ENCODE measurements at regions not wholly inside any gene's neighbourhood (a gene's known extent, or its start where the extent isn't known, plus 50 kb on each side); places are given as distances from the start of the nearest gene placed in this dataset.

- H3K4me1 Mint-ChIP-seq (ENCODE audit: low read depth in 2 of 2): no peaks in the 10 kb centered on the region
- H3K36me3 Mint-ChIP-seq (ENCODE audit: insufficient read depth): peaks cover 2% of the 10 kb centered on the region
- H3K9me3 Mint-ChIP-seq: peaks cover 0 to 7% of the 10 kb centered on the region in 2 donors
- no peak for DNase-seq
- H3K4me3 Mint-ChIP-seq: no peak overlapping the region
- peaks cover 42 to 87% of the 10 kb centered on the region in 2 donors for H3K27me3 Mint-ChIP-seq
- no peak for ATAC-seq (replicated peaks)
- H3K27ac Mint-ChIP-seq: no peak overlapping the region
These were observed 167.8 kb downstream of the CCDC71L start for GRCh38 chr7:106493041-106493731.

DNA sequence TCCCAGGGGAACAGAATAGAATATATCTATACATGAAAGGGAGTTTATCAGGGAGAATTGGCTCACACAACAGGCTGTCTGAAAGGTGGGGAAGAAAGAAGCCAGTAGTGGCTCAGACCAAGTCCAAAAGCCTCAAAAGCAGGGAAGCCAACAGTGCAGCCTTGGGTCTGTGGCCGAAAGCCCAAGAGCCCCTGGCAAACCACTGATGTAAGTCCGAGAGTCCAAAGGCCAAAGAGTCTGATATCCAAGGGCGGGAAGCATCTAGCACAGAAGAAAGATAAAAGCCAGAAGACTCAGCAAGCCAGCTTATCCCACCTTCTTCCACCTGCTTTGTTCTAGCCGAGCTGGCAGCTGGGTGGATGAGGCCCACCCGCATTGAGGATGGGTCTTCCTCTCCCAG is 172.5 kb downstream of the CCDC71L start:
- Mint-ChIP-seq H3K27ac (no peak overlapping the region), H3K4me3 (no peak overlapping the region), H3K27me3 (peaks cover 25 to 42% of the 10 kb centered on the region in 2 donors), H3K36me3 (ENCODE audit: insufficient read depth) (peaks cover 2% of the 10 kb centered on the region), H3K4me1 (ENCODE audit: low read depth in 2 of 2) (no peaks in the 10 kb centered on the region), H3K9me3 (no peaks in the 10 kb centered on the region)
- DNase-seq (no peak), ATAC-seq (replicated peaks) (no peak)

- no peak for ATAC-seq (replicated peaks)
- H3K27ac Mint-ChIP-seq: no peak overlapping the region
These were observed 173.1 kb downstream of the CCDC71L start for GRCh38 chr7:106487892-106488291.

DNA sequence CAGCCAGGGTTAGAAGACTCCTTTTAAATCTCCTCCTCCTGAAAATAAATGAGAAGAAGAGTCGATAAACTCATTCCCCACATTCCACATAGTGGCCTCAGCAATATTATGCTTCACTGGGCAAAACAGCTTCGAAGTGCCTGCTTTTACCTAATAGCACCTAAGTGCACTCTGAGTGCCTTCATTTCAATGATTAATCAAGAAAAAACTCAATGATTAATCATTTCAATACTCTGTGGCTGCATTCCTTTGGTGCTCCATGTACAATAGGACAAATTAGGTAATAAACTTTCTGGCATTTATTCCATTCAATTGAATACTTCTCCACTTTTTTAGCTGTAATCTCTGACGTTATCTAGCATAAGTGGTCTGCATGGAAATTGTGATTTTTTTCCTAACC is 174.6 kb downstream of the CCDC71L start:
- H3K4me1 Mint-ChIP-seq (ENCODE audit: low read depth in 2 of 2): no peaks in the 10 kb centered on the region
- peaks cover 42 to 46% of the 10 kb centered on the region in 2 donors for H3K27me3 Mint-ChIP-seq
- H3K4me3 Mint-ChIP-seq: no peak overlapping the region
- peaks cover 2% of the 10 kb centered on the region for H3K36me3 Mint-ChIP-seq (ENCODE audit: insufficient read depth)
- no peak for DNase-seq
- no peak for ATAC-seq (replicated peaks)
- H3K27ac Mint-ChIP-seq: no peak overlapping the region
- no peaks in the 10 kb centered on the region for H3K9me3 Mint-ChIP-seq

More at GRCh38 chr7:106487892-106488291, 173.1 kb downstream of the CCDC71L start:
- Mint-ChIP-seq H3K27me3 (peaks cover 27 to 38% of the 10 kb centered on the region in 2 donors), H3K4me3 (no peak overlapping the region), H3K4me1 (ENCODE audit: low read depth in 2 of 2) (no peaks in the 10 kb centered on the region), H3K9me3 (no peaks in the 10 kb centered on the region), H3K36me3 (ENCODE audit: insufficient read depth) (peaks cover 2% of the 10 kb centered on the region)
- DNase-seq: no peak

- ATAC-seq (replicated peaks): no peak
- Mint-ChIP-seq H3K9me3 (no peaks in the 10 kb centered on the region), H3K27ac (no peak overlapping the region), H3K36me3 (ENCODE audit: insufficient read depth) (peaks cover 2% of the 10 kb centered on the region), H3K4me3 (no peak overlapping the region), H3K4me1 (ENCODE audit: low read depth in 2 of 2) (no peaks in the 10 kb centered on the region), H3K27me3 (peaks cover 46 to 47% of the 10 kb centered on the region in 2 donors)
- no peak for DNase-seq
These were observed 175.0 kb downstream of the CCDC71L start for GRCh38 chr7:106485919-106486318.

GRCh38 chr7:106485031-106485551 is 175.9 kb downstream of the CCDC71L start:
- Mint-ChIP-seq H3K9me3 (no peaks in the 10 kb centered on the region), H3K27me3 (peaks cover 43 to 49% of the 10 kb centered on the region in 2 donors), H3K4me3 (no peak overlapping the region), H3K27ac (no peak overlapping the region), H3K4me1 (ENCODE audit: low read depth in 2 of 2) (no peaks in the 10 kb centered on the region), H3K36me3 (ENCODE audit: insufficient read depth) (no peaks in the 10 kb centered on the region)
- ATAC-seq (replicated peaks) (no peak), DNase-seq (no peak)

DNA sequence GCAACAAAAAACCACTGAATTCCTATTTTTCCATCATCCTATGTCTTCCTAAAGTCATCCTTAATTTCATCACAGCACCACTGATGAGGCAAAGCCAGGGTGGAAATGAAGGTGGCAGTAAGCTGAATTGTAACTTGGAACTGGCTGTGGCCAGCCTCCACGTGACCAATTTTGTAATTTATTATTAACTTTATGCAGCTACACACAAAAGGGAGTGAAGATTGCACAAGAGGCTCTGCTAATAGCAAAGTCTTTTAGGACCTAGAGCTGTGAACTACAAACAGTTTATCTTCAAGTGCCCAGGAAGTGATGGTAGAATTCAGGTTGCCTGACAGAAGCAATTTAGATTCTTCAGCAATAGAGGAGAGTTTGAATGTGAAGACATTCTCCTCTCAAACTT is 176.4 kb downstream of the CCDC71L start:
- Mint-ChIP-seq H3K9me3 (no peaks in the 10 kb centered on the region), H3K4me3 (no peak overlapping the region), H3K4me1 (ENCODE audit: low read depth in 2 of 2) (no peaks in the 10 kb centered on the region), H3K27ac (no peak overlapping the region), H3K36me3 (ENCODE audit: insufficient read depth) (no peaks in the 10 kb centered on the region), H3K27me3 (peaks cover 40 to 49% of the 10 kb centered on the region in 2 donors)
- DNase-seq (no peak), ATAC-seq (replicated peaks) (no peak)

- no peak for ATAC-seq (replicated peaks)
- Mint-ChIP-seq H3K27me3 (peaks cover 24 to 34% of the 10 kb centered on the region in 2 donors), H3K27ac (no peak overlapping the region), H3K4me3 (no peak overlapping the region), H3K4me1 (ENCODE audit: low read depth in 2 of 2) (no peaks in the 10 kb centered on the region), H3K9me3 (no peaks in the 10 kb centered on the region), H3K36me3 (ENCODE audit: insufficient read depth) (no peaks in the 10 kb centered on the region)
- DNase-seq: no peak
These were observed 178.9 kb downstream of the CCDC71L start for GRCh38 chr7:106482091-106482490.

DNA sequence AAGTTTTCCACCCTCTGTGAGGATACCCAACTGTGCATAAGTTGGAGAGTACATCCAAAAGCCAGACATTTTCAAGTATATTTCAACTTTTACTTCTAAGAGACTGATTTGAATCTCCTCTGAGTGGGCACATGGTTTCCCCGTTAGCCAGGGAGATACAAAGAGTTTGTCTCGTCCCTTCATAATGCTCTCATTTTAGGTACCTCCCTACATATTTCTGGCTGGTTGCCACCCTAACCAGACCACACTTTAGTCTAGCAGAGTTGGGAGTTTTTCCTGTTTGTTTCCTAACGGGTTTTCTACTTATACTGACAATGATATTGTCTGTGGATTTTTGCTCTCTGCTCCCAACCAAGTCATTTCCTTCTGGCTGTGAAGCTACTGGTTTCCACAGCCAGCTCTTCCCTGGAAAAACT is 180.3 kb downstream of the CCDC71L start:
- Mint-ChIP-seq H3K27me3 (peaks cover 24 to 26% of the 10 kb centered on the region in 2 donors), H3K36me3 (ENCODE audit: insufficient read depth) (no peaks in the 10 kb centered on the region), H3K4me3 (no peak overlapping the region), H3K27ac (no peak overlapping the region), H3K9me3 (no peaks in the 10 kb centered on the region), H3K4me1 (ENCODE audit: low read depth in 2 of 2) (no peaks in the 10 kb centered on the region)
- ATAC-seq (replicated peaks): no peak
- no peak for DNase-seq

DNA sequence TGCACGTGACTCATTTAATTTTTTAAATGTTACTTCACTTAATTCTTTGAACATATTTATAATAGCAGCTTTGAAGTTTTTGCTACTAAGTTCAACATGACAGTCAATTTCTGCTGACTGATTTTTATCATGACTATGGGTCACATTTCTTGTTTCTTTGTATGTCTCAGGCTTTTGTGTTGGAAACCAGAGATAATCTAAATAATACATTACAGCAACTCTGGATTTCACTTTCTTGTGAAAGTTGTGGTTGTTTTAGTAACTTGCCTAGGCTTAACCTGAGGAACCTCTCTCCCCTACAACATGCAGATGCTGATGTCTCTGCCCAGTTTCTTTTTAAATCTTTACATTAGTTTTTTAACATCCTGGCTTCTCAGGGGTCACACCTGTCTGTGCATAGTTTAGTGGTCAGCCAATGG is 180.8 kb downstream of the CCDC71L start:
- no peak overlapping the region for H3K4me3 Mint-ChIP-seq
- DNase-seq: no peak
- H3K9me3 Mint-ChIP-seq: no peaks in the 10 kb centered on the region
- H3K27ac Mint-ChIP-seq: no peak overlapping the region
- H3K27me3 Mint-ChIP-seq: peaks cover 24 to 31% of the 10 kb centered on the region in 2 donors
- no peaks in the 10 kb centered on the region for H3K4me1 Mint-ChIP-seq (ENCODE audit: low read depth in 2 of 2)
- ATAC-seq (replicated peaks): no peak
- H3K36me3 Mint-ChIP-seq (ENCODE audit: insufficient read depth): no peaks in the 10 kb centered on the region

DNA sequence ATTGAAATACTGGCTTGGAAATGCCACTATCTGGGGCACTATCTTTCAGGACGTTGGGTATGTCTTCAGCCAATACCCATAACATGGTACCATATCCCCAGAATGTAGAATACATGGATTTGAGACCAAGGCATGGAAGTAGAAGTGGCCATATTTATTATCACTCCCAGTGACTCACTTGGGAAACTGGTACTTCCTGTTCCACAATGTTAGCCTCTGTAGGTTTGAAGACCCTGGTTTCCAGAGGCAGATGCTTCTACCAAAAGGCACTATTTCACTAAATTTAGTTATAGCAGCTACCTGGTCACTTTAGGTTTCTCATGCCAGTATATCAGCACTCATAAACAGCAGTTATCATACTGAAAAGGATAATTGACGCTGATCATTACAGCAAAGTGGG is 184.2 kb downstream of the CCDC71L start:
- Mint-ChIP-seq H3K9me3 (no peaks in the 10 kb centered on the region), H3K27me3 (peaks cover 11 to 32% of the 10 kb centered on the region in 2 donors), H3K4me3 (no peak overlapping the region), H3K4me1 (ENCODE audit: low read depth in 2 of 2) (no peaks in the 10 kb centered on the region), H3K36me3 (ENCODE audit: insufficient read depth) (no peaks in the 10 kb centered on the region), H3K27ac (no peak overlapping the region)
- ATAC-seq (replicated peaks) (no peak), DNase-seq (no peak)

- Mint-ChIP-seq H3K36me3 (ENCODE audit: insufficient read depth) (no peaks in the 10 kb centered on the region), H3K9me3 (no peaks in the 10 kb centered on the region), H3K27me3 (peaks cover 29 to 53% of the 10 kb centered on the region in 2 donors), H3K4me1 (ENCODE audit: low read depth in 2 of 2) (no peaks in the 10 kb centered on the region), H3K4me3 (no peak overlapping the region), H3K27ac (no peak overlapping the region)
- ATAC-seq (replicated peaks): no peak
- DNase-seq: no peak
These were observed 188.0 kb upstream of the NAMPT start for GRCh38 chr7:106472741-106473140.

DNA sequence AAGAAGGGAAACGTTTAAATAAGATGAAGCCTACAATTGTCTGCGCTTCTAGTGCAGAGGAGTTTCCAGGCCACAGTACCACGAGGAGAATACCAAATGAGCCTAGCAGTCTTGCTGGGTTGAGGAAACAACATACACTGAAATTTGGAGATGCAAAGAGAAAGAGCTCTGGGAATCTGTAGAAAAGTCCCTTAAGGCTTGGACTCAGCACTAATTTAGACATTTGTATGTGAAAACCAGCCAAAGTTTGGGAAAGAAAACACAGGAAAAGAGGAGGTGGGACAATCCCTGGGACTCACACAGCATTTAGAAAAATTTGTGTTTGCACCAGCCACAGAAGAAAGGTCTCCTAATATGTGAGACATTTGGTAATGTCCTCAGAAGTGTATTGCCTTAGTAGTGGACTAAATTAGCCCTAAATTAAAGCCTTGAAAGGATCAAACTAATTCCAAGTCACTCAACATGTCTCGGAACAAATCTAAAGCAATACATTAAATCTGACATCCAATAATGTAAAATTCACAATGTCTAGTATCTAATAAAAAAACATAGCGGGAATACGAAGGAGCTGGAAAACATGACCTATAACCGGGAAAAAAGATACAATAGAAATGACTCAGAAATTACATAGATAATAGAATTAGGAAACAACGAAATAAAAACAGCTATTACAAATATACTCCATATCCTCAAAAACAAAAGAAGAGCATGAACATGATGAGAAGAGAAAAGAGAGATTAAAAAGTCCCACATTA is 187.1 kb upstream of the NAMPT start:
- no peaks in the 10 kb centered on the region for H3K36me3 Mint-ChIP-seq (ENCODE audit: insufficient read depth)
- H3K4me3 Mint-ChIP-seq: no peak overlapping the region

DNA sequence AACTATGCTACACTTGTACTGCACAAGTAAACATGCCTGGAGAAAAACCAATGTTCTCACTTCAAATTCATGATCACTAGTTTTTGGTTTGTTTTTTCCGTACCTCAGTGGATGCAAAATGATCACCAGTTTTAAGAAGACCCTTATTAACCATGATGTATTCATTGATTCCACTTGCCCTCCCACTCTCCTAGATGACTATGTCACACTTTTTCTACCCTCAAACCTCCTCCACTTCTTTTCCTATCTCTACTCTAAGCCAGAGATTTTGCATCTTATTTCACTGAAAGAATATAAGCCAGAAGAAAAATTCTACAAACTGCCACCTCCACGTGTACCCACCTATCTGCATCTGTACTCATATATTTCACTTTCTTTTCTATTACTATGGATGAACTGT is 186.2 kb upstream of the NAMPT start:
- Mint-ChIP-seq H3K9me3 (no peaks in the 10 kb centered on the region), H3K4me1 (ENCODE audit: low read depth in 2 of 2) (no peaks in the 10 kb centered on the region), H3K4me3 (no peak overlapping the region), H3K27me3 (peaks cover 29 to 53% of the 10 kb centered on the region in 2 donors), H3K27ac (no peak overlapping the region), H3K36me3 (ENCODE audit: insufficient read depth) (no peaks in the 10 kb centered on the region)
- DNase-seq (no peak), ATAC-seq (replicated peaks) (no peak)

More for the DNA sequence above, 187.1 kb upstream of the NAMPT start:
- Mint-ChIP-seq H3K4me1 (ENCODE audit: low read depth in 2 of 2) (no peaks in the 10 kb centered on the region), H3K9me3 (no peaks in the 10 kb centered on the region), H3K27ac (no peak overlapping the region), H3K27me3 (peaks cover 29 to 53% of the 10 kb centered on the region in 2 donors)
- DNase-seq: no peak
- no peak for ATAC-seq (replicated peaks)

Data from effector memory CD8-positive, alpha-beta T cell (primary cell).